Motor neuron (in vitro differentiated cells): ENCODE measurements at regions not wholly inside any gene's neighbourhood (a gene's known extent, or its start where the extent isn't known, plus 50 kb on each side); places are given as distances from the start of the nearest gene placed in this dataset.
"Not testable (repeated sequence)": the region's sequence is repeated elsewhere in the genome, so short reads cannot be mapped to it uniquely, and the experiment has no call there.

Experiments used
- ATAC-seq, 8 experiments: fragments of 200-7000 bp; cut with Tn5 transposase; replicated peaks in 6 of 8; 2 replicates each; pipeline ENCODE4 v1.8.0; 2021; ENCODE audit warnings: mild to moderate bottlenecking in 8 of 8, moderate library complexity in 8 of 8
- H3K27ac ChIP-seq, 2 donors: fragments of 250-450 bp; sonication (Bioruptor Pico); 2 replicates each; pipeline ENCODE4 v1.9.0; 2021; ENCODE audit warnings: antibody characterized with exemption in 2 of 2, mild to moderate bottlenecking in 2 of 2, moderate library complexity in 1 of 2
- H3K4me1 ChIP-seq, 2 donors: fragments of 250-450 bp; sonication (Bioruptor Pico); replicated peaks in 1 of 2; 2 replicates each; pipeline ENCODE4 v1.6.1; 2021; ENCODE audit warnings: antibody characterized with exemption in 2 of 2, mild to moderate bottlenecking in 2 of 2, moderate library complexity in 1 of 2
- H3K4me3 ChIP-seq, 5 donors: fragments of 250-450 bp; sonication (Bioruptor Pico); 2 replicates each; pipeline ENCODE4 v1.9.0; 2021; ENCODE audit warnings: antibody characterized with exemption in 5 of 5, mild to moderate bottlenecking in 5 of 5, moderate library complexity in 4 of 5
- WGBS, 10 experiments: fragments of 450-650 bp; shearing (Covaris generic); methylation state at CpG; one replicate each; pipeline ENCODE4 v1.0.0; 2022; 5-methylcytosine and 5-hydroxymethylcytosine counted together
- in situ Hi-C, 9 experiments: fragments of 400-800 bp; cut with MboI; loops; one replicate each; pipeline ENCODE4 v1.15.0; 2021; ENCODE audit warnings: low sequenced_read_pairs in 9 of 9, low pct_unique_long_range_greater_than_20kb in 2 of 9; ENCODE audit not compliant: unreplicated experiment in 9 of 9

- H3K27ac ChIP-seq, in situ Hi-C loops, H3K4me1 ChIP-seq, ATAC-seq, H3K4me3 ChIP-seq: not testable (repeated sequence)
- no CpG with 5 or more reads among the region's 3 CpGs for WGBS, 10 experiments
These were observed 1273.0 kb downstream of the FOXD4L5 start for GRCh38 chr9:64012014-64012413.

DNA sequence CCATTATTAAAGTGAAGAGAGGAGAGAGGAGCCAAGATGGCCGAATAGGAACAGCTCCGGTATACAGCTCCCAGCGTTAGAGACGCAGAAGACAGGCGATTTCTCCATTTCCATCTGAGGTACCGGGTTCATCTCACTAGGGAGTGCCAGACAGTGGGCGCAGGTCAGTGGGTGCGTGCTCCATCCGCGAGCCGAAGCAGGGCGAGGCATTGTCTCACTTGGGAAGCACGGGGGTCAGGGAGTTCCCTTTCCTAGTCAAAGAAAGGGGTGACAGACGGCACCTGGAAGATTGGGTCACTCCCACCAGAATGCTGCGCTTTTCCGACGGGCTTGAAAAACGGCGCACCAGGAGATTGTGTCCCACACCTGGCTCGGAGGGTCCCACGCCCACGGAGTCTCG, 1305.3 kb downstream of the FOXD4L5 start:
- H3K27ac ChIP-seq, in situ Hi-C loops, ATAC-seq, H3K4me3 ChIP-seq, H3K4me1 ChIP-seq: not testable (repeated sequence)
- no CpG with 5 or more reads among the region's 23 CpGs for WGBS, 10 experiments
